Gastroesophageal sphincter (tissue), 4 donors: ENCODE measurements at regions not wholly inside any gene's neighbourhood (a gene's known extent, or its start where the extent isn't known, plus 50 kb on each side); places are given as distances from the start of the nearest gene placed in this dataset.

Source experiments
- ATAC-seq: fragments of 150-250 bp; one replicate; pipeline ENCODE4 v1.9.1; 2016; ENCODE audit warnings: mild to moderate bottlenecking, moderate library complexity
- H3K27ac ChIP-seq, 4 donors: fragments of 200-600 bp; sonication (generic) in 3 of 4; 1 replicate in 3 of 4; 2 replicates in 1 of 4; pipeline ENCODE4 v1.5.1; 2016 to 2019
- H3K27me3 ChIP-seq: fragments of 200-600 bp; sonication (generic); one replicate; pipeline ENCODE4 v1.5.1; 2019
- H3K36me3 ChIP-seq, 2 donors: fragments of 200-600 bp; sonication (generic); one replicate each; pipeline ENCODE4 v1.5.1; 2019; ENCODE audit warnings: control low read depth in 1 of 2
- H3K4me1 ChIP-seq, 3 donors: fragments of 200-600 bp; sonication (generic); 1 replicate in 2 of 3; 2 replicates in 1 of 3; pipeline ENCODE4 v1.5.1; 2016 to 2019; ENCODE audit warnings: control low read depth in 2 of 3
- H3K4me3 ChIP-seq, 2 donors: fragments of 200-600 bp; sonication (generic); one replicate each; pipeline ENCODE4 v1.5.1; 2019; ENCODE audit warnings: mild to moderate bottlenecking in 1 of 2, moderate library complexity in 1 of 2
- H3K9me3 ChIP-seq, 3 donors: fragments of 200-600 bp; sonication (generic); one replicate each; pipeline ENCODE4 v1.5.1; 2017 to 2019; ENCODE audit warnings: control low read depth in 2 of 3
- EP300 ChIP-seq: sonication (generic); formaldehyde crosslinking; IDR thresholded peaks from one replicate; pipeline ENCODE4 v1.6.1; 2017; ENCODE audit warnings: antibody characterized with exemption, mild to moderate bottlenecking
- POLR2A ChIP-seq, 2 donors: fragments of 450-650 bp; IDR thresholded peaks; one replicate each; pipeline ENCODE4 v1.6.1; 2017; ENCODE audit warnings: antibody characterized with exemption in 2 of 2, mild to moderate bottlenecking in 2 of 2, moderate library complexity in 1 of 2
- POLR2AphosphoS5 ChIP-seq: sonication (generic); formaldehyde crosslinking; IDR thresholded peaks from one replicate; pipeline ENCODE4 v1.6.1; 2017; ENCODE audit warnings: antibody characterized with exemption
- WGBS, 2 donors: methylation state at CpG; one replicate each; pipeline ENCODE4 v1.1.5; 2018; ENCODE audit warnings: low coverage in 1 of 2; 5-methylcytosine and 5-hydroxymethylcytosine counted together
- TF ChIP-seq, protein P1 (sequence below), 4 experiments: fragments of 200-600 bp in 2 of 4; fragments of 450-650 bp in 2 of 4; sonication (generic) in 1 of 4; IDR thresholded peaks; one replicate each; pipeline ENCODE4 v1.5.1; 2017 to 2019; ENCODE audit warnings: antibody characterized with exemption in 4 of 4, mild to moderate bottlenecking in 2 of 4, moderate library complexity in 2 of 4

DNA sequence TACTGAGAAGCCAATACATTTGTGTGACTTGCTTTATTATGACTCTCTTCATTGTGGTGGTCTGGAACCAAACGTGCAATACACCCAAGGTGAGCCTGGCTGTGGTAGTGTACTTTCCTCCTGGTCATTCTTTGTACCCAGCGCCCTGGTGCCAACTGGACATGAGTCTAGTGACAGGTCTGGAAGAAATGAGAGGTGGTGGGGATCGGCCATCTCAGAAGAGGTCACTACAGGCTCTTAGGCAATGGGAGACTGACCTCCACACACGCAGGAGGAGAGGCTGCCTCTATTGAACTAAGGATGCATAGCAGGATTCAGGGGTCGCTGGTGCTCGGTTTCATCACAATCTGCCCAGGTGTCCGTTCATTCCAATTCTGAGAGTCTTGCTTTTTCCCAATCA lies 56.4 kb upstream of the RTL6 start:
- no peak for TF ChIP-seq POLR2A (IDR thresholded peaks at IDR 0.05)
- TF ChIP-seq EP300: no peak
- no peak for TF ChIP-seq POLR2AphosphoS5
- TF ChIP-seq, protein P1, sequence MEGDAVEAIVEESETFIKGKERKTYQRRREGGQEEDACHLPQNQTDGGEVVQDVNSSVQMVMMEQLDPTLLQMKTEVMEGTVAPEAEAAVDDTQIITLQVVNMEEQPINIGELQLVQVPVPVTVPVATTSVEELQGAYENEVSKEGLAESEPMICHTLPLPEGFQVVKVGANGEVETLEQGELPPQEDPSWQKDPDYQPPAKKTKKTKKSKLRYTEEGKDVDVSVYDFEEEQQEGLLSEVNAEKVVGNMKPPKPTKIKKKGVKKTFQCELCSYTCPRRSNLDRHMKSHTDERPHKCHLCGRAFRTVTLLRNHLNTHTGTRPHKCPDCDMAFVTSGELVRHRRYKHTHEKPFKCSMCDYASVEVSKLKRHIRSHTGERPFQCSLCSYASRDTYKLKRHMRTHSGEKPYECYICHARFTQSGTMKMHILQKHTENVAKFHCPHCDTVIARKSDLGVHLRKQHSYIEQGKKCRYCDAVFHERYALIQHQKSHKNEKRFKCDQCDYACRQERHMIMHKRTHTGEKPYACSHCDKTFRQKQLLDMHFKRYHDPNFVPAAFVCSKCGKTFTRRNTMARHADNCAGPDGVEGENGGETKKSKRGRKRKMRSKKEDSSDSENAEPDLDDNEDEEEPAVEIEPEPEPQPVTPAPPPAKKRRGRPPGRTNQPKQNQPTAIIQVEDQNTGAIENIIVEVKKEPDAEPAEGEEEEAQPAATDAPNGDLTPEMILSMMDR (IDR thresholded peaks at IDR 0.05): no peak
- H3K27ac ChIP-seq: no peak overlapping the region
- H3K4me3 ChIP-seq: no peak overlapping the region
- WGBS, 2 donors: 88 to 100% methylated on average over 1 to 6 of the region's 7 CpGs
- no peaks in the 10 kb centered on the region for H3K36me3 ChIP-seq
- H3K4me1 ChIP-seq: peaks cover 0 to 15% (median 0%) of the 10 kb centered on the region in 3 donors
- no peaks in the 10 kb centered on the region for H3K9me3 ChIP-seq
- ATAC-seq: no peak
- H3K27me3 ChIP-seq: no peaks in the 10 kb centered on the region

DNA sequence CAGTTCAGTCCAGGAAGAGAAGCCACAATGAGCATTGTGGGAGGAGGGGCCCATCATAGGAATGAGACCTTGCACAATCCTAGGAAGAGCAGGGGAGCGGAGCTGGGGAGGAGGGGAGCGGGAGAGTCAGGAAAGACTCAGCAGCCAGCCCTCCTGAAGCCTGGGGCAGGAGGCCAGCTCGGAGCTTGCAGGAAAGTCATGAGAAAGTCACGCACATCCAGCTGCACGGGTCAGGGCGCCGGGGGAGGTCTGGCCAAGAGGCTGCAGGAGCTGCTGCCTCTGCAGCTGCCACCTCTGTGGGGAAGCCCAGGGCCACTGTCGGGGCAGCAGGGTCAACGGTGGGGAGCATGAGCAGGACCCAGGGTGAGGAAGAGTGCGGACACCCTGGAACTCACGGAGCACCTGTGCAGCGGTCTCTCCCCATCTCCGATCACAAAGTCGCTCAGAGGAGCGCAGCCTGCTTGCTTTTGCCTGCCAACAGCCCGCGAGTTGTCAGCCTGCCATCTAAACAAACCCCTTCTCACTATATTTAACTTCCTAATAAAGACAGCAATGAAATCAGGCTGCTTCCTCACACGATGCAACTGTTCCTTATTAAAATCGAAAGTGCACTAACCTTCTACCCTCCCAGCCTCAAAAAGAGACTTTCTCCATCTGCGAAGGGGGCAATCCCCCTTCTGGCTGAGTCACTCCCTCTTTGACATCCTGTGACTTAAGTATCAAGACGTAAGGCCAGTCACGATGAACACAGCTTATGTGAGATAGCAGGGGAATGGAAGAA lies 52.9 kb upstream of the RTL6 start:
- peak; percentile 93 for ATAC-seq
- no peaks in the 10 kb centered on the region for H3K27me3 ChIP-seq
- no peaks in the 10 kb centered on the region for H3K9me3 ChIP-seq
- TF ChIP-seq EP300 (no peak), POLR2AphosphoS5 (peak; percentile 12)
- WGBS, 2 donors: 11% methylated on average over 16 of the region's 22 CpGs; no CpG with 5 or more reads in 1 of the 2 donors
- H3K36me3 ChIP-seq: no peaks in the 10 kb centered on the region
- peak overlapping the region in 3 of 4 donors; percentile 72 to 80 (median 80) for H3K27ac ChIP-seq
- H3K4me1 ChIP-seq: peaks cover 0 to 15% (median 0%) of the 10 kb centered on the region in 3 donors
- peak overlapping the region; percentile 38 to 46 for H3K4me3 ChIP-seq

DNA sequence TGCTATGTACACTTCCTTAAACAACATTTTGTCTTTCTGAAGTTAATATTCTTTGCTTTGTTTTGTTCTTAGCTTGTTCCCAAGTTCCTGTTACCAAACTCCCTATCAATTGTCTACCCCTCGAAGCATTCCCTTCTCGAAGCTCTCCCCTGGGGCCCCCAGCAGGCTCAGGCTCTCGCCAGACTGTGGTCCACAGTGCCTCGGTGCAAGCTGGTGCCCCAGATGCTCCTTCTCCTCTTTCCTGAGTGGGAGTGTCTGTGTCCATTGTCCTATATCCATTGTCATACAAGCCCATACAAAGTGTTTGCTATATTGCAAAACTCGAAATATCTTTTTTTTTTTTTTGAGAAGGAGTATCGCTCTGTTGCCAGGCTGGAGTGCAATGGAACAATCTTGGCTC lies 51.7 kb upstream of the RTL6 start:
- no peak overlapping the region for H3K27ac ChIP-seq
- no peak overlapping the region for H3K4me3 ChIP-seq
- WGBS, 2 donors: 65 to 79% methylated on average over 2 to 6 of the region's 6 CpGs
- no peak for ATAC-seq
- peaks cover 0 to 15% (median 0%) of the 10 kb centered on the region in 3 donors for H3K4me1 ChIP-seq
- H3K36me3 ChIP-seq: no peaks in the 10 kb centered on the region
- TF ChIP-seq POLR2A (IDR thresholded peaks at IDR 0.05) (no peak), EP300 (no peak), POLR2AphosphoS5 (no peak)
- TF ChIP-seq, protein P1 (IDR thresholded peaks at IDR 0.05): no peak
- peaks cover 4% of the 10 kb centered on the region for H3K27me3 ChIP-seq
- no peaks in the 10 kb centered on the region for H3K9me3 ChIP-seq

DNA sequence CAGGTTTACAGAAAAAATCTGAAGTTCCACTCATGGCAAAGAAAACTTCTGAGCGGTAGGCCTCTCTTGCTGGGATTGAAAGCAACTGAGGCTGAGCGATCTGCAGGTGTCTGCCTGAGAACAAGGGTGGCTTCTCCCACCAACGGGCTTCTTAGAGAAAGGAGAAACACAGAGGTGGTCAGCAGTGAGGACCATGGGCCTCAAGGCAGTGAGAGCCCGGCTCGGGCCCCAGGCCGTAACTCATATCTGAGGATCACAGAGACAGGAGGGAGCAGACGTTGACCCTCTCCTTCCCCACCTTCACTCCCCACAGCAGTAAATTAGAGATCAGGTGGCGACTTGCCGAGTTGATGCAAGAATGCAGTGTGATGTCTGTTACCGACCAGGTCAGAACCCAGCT lies 50.9 kb upstream of the RTL6 start:
- no peak overlapping the region for H3K4me3 ChIP-seq
- no peaks in the 10 kb centered on the region for H3K36me3 ChIP-seq
- no peak overlapping the region for H3K27ac ChIP-seq
- TF ChIP-seq, protein P1 (IDR thresholded peaks at IDR 0.05): no peak
- 92% methylated on average over 7 of the region's 10 CpGs; no CpG with 5 or more reads in 1 of the 2 donors for WGBS, 2 donors
- H3K9me3 ChIP-seq: no peaks in the 10 kb centered on the region
- peaks cover 0 to 15% (median 0%) of the 10 kb centered on the region in 3 donors for H3K4me1 ChIP-seq
- ATAC-seq: no peak
- peaks cover 11% of the 10 kb centered on the region for H3K27me3 ChIP-seq
